ENCODE measurements at regions not wholly inside any gene's neighbourhood (a gene's known extent, or its start where the extent isn't known, plus 50 kb on each side); places are given as distances from the start of the nearest gene placed in this dataset.

GRCh38 chr14:71319666-71320065, 412.4 kb downstream of the PCNX1 start:
- no peak for TF ChIP-seq CTCF (conservative IDR thresholded peaks at IDR 0.05; ENCODE audit: control insufficient read depth, insufficient read depth, low read depth, low read length)
- DNase-seq (ENCODE audit: low read depth) = peak; percentile 41
- peak overlapping the region; percentile 64 for H3K4me3 ChIP-seq (ENCODE audit: control insufficient read depth, low read depth, low read length)

- peak; percentile 98 for DNase-seq (ENCODE audit: low read depth)
- TF ChIP-seq CTCF (conservative IDR thresholded peaks at IDR 0.05; ENCODE audit: control insufficient read depth, insufficient read depth, low read depth, low read length) = no peak
- H3K4me3 ChIP-seq (ENCODE audit: control insufficient read depth, low read depth, low read length) = peak within 1 kb of the TSS; percentile 72
These were observed 413.0 kb downstream of the PCNX1 start, which contains the start of gene SIPA1L1 for GRCh38 chr14:71320107-71320733. Gene SIPA1L1, plus strand, starts transcription at chr14:71320476.

- no peak for TF ChIP-seq CTCF (conservative IDR thresholded peaks at IDR 0.05; ENCODE audit: control insufficient read depth, insufficient read depth, low read depth, low read length)
- peak overlapping the region; percentile 72 for H3K4me3 ChIP-seq (ENCODE audit: control insufficient read depth, low read depth, low read length)
- DNase-seq (ENCODE audit: low read depth) = peak; percentile 39
These were observed 413.7 kb downstream of the PCNX1 start for GRCh38 chr14:71320734-71321573.

GRCh38 chr14:71321574-71322315, 414.5 kb downstream of the PCNX1 start:
- TF ChIP-seq CTCF (conservative IDR thresholded peaks at IDR 0.05; ENCODE audit: control insufficient read depth, insufficient read depth, low read depth, low read length) = no peak
- H3K4me3 ChIP-seq (ENCODE audit: control insufficient read depth, low read depth, low read length) = peak overlapping the region; percentile 72
- DNase-seq (ENCODE audit: low read depth) = peak; percentile 67

DNA sequence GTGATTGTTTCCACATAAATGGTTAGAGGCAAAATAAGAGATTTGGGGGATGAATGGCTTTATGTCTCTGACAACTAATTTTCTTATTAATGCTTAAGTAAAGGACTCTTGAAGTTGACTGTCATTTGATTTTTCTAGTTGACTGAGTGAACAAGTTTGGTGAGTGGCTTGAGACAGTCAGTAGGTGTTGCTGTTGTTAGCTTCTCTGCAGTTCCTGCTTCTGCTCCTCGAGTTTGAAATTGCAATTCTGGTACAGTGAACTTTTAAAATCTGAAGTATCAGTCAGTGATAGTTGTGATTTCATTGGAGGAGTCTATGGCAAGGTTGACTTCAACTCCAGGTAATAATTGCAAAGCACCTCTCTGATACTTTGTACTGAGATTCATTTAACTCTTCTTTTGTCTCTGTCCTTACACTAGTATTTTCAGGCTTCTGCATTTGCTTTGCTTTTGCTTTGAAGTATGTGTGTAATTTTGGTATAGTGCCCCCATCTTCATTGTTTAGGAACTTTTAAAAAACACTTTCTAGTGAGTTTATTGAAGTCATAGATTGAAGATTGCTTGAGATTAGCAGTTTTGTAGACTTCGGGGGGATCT, 415.5 kb downstream of the PCNX1 start:
- H3K4me3 ChIP-seq (ENCODE audit: control insufficient read depth, low read depth, low read length) = no peak overlapping the region
- peak; percentile 70 for TF ChIP-seq CTCF (conservative IDR thresholded peaks at IDR 0.05; ENCODE audit: control insufficient read depth, insufficient read depth, low read depth, low read length)
- DNase-seq (ENCODE audit: low read depth) = peak; percentile 71

- no peak for TF ChIP-seq CTCF (conservative IDR thresholded peaks at IDR 0.05; ENCODE audit: control insufficient read depth, insufficient read depth, low read depth, low read length)
- peak; percentile 32 for DNase-seq (ENCODE audit: low read depth)
- H3K4me3 ChIP-seq (ENCODE audit: control insufficient read depth, low read depth, low read length) = no peak overlapping the region
These were observed 417.6 kb downstream of the PCNX1 start for GRCh38 chr14:71324767-71325272.

All from fibroblast of mammary gland (primary cell).